ENCODE measurements at regions not wholly inside any gene's neighbourhood (a gene's known extent, or its start where the extent isn't known, plus 50 kb on each side); places are given as distances from the start of the nearest gene placed in this dataset.

DNA sequence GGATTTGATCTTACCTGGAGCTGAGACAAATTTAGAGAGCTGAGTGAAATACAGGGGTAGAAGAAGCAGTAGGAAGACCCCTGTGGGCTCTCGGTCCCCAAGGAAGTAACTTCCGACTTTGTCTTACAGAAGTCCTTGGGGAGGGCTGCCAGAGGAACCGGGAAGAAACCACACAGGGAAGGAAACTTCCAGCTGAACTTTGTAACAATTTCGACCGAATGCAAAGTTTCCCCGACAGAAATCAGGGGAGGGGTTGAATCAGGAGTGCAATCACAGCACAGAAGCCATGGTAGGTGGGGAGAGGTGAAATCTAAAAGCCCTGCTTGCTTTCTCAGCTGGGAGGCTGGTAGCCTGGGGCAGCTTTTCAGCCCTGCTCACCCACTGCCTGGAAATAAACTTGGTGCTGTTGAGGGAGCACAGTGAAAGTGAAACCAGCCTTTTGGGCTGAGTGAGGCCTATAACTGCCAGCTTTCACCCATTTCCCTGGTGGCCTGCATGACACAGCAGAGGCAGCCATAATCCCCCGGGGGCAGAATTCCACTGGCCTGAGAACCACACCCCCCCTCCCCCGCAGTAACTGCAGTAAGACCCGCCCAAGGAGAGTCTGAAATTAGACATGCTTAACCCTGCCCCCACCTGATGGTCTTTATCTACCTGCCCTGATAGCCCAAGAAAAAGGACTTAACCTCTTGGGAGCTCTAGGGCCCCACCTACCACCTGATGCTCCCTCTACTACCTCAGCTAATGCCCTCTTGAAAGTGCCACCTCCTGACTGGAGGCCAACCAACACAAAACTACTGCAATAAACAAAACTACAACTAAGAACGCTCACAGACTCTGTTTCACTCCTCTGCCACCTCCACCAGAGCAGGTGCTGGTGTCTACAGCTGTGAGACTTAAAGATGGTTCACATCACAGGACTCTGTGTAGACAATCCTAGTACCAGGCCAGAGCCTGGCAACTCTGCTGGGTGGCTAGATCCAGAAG, 248.2 kb downstream of the PARM1 start:
- H3K9me3 ChIP-seq (replicated peaks; ENCODE audit: control insufficient read depth, insufficient read depth, low read depth, low read length) = no peaks in the 10 kb centered on the region
- DNase-seq (ENCODE audit: extremely low read depth in 1 of 4, low spot score in 3 of 4) = peak in 2 of 4 experiments; percentile 24 to 30
- in situ Hi-C loops (cut with MboI) (no loop called here), intact Hi-C loops (cut with micrococcal nuclease) (no loop called here)
- H4K20me1 ChIP-seq (replicated peaks; ENCODE audit: control insufficient read depth, insufficient read depth, low read length) = no peaks in the 10 kb centered on the region
- H3K9me1 ChIP-seq (ENCODE audit: control insufficient read depth, insufficient read depth, low read length) = no peaks in the 10 kb centered on the region
- no peak overlapping the region for H3K4me2 ChIP-seq (ENCODE audit: insufficient read depth, low read length)
- H3K36me3 ChIP-seq (ENCODE audit: control insufficient read depth, insufficient read depth, low read length) = no peaks in the 10 kb centered on the region
- no peaks in the 10 kb centered on the region; a peak in 1 of 5 replicates for H3K4me1 ChIP-seq (replicated peaks in 1 of 2; ENCODE audit: control insufficient read depth in 2 of 2, insufficient read depth in 2 of 2, low read length in 2 of 2)
- no peak overlapping the region for H3K27ac ChIP-seq (ENCODE audit: extremely low read depth, low read depth, low read length)
- 2% methylated on average over 8 of the region's 10 CpGs for WGBS (ENCODE audit: insufficient coverage, low coverage, missing lambda C conversion rate)
- POLR2A ChIA-PET = no interaction called here
- H3K27me3 ChIP-seq (ENCODE audit: control insufficient read depth in 2 of 2, insufficient read depth in 2 of 2, low read length in 2 of 2) = no peaks in the 10 kb centered on the region
- peak in 2 of 3 experiments; percentile 17 to 71 for TF ChIP-seq YY1 (IDR thresholded peaks at IDR 0.05; ENCODE audit: borderline replicate concordance in 1 of 3, control insufficient read depth in 1 of 3, extremely low read depth in 1 of 3, insufficient read depth in 3 of 3, insufficient read length in 1 of 3, insufficient replicate concordance in 2 of 3, low read depth in 1 of 3, low read length in 2 of 3)
- TF ChIP-seq EGR1 (conservative IDR thresholded peaks at IDR 0.05) = 0 out of 2 replicates have a peak, but pooled peaks have one; percentile 17
- TF ChIP-seq, protein P1, sequence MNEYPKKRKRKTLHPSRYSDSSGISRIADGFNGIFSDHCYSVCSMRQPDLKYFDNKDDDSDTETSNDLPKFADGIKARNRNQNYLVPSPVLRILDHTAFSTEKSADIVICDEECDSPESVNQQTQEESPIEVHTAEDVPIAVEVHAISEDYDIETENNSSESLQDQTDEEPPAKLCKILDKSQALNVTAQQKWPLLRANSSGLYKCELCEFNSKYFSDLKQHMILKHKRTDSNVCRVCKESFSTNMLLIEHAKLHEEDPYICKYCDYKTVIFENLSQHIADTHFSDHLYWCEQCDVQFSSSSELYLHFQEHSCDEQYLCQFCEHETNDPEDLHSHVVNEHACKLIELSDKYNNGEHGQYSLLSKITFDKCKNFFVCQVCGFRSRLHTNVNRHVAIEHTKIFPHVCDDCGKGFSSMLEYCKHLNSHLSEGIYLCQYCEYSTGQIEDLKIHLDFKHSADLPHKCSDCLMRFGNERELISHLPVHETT (CRISPR knock-in tag; conservative IDR thresholded peaks at IDR 0.05 in 1 of 2, IDR thresholded peaks at IDR 0.05 in 1 of 2) = no peak
- peak; percentile 42; the same call in 1 of the 2 replicates for TF ChIP-seq NFE2 (IDR thresholded peaks at IDR 0.05; ENCODE audit: low read depth)
- no peak for TF ChIP-seq ZNF583 (CRISPR knock-in tag; IDR thresholded peaks at IDR 0.05)
- no peak for TF ChIP-seq ZFX (CRISPR knock-in tag; IDR thresholded peaks at IDR 0.05)
- CTCF ChIA-PET (ENCODE audit: low intra/inter-chr PET ratio) = no interaction called here
- H3K79me2 ChIP-seq (ENCODE audit: control insufficient read depth, insufficient read depth, low read length) = no peaks in the 10 kb centered on the region
- no TSS peak for BruUV-seq (replicated peaks)
- H2AFZ ChIP-seq (ENCODE audit: low read depth, low read length) = peak overlapping the region; percentile 69
- peak; percentile 78 for ATAC-seq
- no peak overlapping the region for H3K4me3 ChIP-seq
- no peak for FAIRE-seq
- H3K9ac ChIP-seq (ENCODE audit: insufficient read depth in 1 of 2, low read depth in 2 of 2, low read length in 2 of 2) = no peak overlapping the region
